ENCODE measurements at regions not wholly inside any gene's neighbourhood (a gene's known extent, or its start where the extent isn't known, plus 50 kb on each side); places are given as distances from the start of the nearest gene placed in this dataset.
A peak's percentile ranks its signal among the peaks of the same experiment; 100 is the strongest.

DNA sequence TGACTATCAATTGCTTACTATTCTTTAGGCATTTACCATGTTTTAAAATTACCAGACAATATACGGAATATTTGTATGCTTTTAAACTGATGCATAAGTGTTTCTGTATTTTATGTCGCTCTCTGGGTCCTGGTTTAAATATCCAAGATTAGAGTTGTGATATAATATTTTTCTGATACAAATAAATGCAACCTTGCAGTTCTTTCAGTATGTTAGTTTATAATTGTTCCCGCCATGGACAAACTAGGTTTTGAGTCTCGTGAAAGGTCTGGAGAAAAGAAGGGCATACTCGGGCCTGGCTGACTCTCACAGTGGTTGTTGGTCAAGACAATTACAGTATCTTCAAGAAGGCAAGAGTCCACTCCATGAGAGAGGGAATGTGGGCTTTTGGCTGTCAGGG lies 72.6 kb upstream of the AJAP1 start:
- POLR2A ChIA-PET = no interaction called here
- H3K27me3 ChIP-seq (ENCODE audit: control insufficient read depth, insufficient read depth, low read length) = peaks cover 7% of the 10 kb centered on the region
- no peaks in the 10 kb centered on the region for H3K36me3 ChIP-seq (ENCODE audit: control insufficient read depth, insufficient read depth, low read length)
- intact Hi-C loops (cut with micrococcal nuclease; ENCODE audit: unreplicated experiment) = no loop called here
- DNase-seq (ENCODE audit: low read depth, low spot score) = no peak
- in situ Hi-C loops (cut with HindIII; ENCODE audit: low pct_unique_long_range_greater_than_20kb, low sequenced_read_pairs) = no loop called here
- H3K9me3 ChIP-seq (ENCODE audit: control insufficient read depth, insufficient read depth, low read depth, low read length) = no peaks in the 10 kb centered on the region
- no peaks in the 10 kb centered on the region for H3K4me1 ChIP-seq (ENCODE audit: control insufficient read depth, insufficient read depth, low read length)
- CTCF ChIA-PET = no interaction called here
- no peak for TF ChIP-seq TCF7L2 (IDR thresholded peaks at IDR 0.05; ENCODE audit: low read depth, low read length)
- BruUV-seq (replicated peaks) = no TSS peak
- no peak overlapping the region for H3K27ac ChIP-seq (ENCODE audit: low read length)
- no peak for ATAC-seq
- no peak overlapping the region for H3K4me3 ChIP-seq (ENCODE audit: low read depth in 2 of 2, low read length in 2 of 2)

DNA sequence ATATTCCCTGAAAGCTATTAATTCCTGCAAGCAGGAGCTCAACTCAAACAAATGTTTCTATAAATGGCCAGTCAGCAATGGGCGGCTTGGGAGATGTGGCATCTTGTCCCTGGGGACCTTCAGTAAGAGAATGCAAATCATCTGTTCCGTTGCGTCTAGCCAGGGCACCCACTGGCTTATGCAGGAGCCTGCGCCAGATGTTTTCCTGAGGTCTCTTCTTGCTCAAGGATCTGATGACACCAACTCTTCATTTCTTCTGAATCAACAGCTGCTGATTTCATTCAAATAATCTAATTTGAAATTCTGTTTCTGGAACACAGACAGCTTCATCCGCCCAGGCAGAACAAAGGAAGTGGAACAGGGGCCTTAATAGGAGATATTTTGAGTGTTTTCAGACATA lies 70.0 kb upstream of the AJAP1 start:
- ATAC-seq (no peak), DNase-seq (ENCODE audit: low read depth, low spot score) (no peak)
- ChIA-PET CTCF (no interaction called here), POLR2A (no interaction called here)
- Histone ChIP-seq H3K27ac (ENCODE audit: low read length) (no peak overlapping the region), H3K36me3 (ENCODE audit: control insufficient read depth, insufficient read depth, low read length) (no peaks in the 10 kb centered on the region), H3K4me3 (ENCODE audit: low read depth in 2 of 2, low read length in 2 of 2) (no peak overlapping the region), H3K27me3 (ENCODE audit: control insufficient read depth, insufficient read depth, low read length) (peaks cover 13% of the 10 kb centered on the region), H3K9me3 (ENCODE audit: control insufficient read depth, insufficient read depth, low read depth, low read length) (no peaks in the 10 kb centered on the region), H3K4me1 (ENCODE audit: control insufficient read depth, insufficient read depth, low read length) (no peaks in the 10 kb centered on the region)
- intact Hi-C loops (cut with micrococcal nuclease; ENCODE audit: unreplicated experiment) = no loop called here
- TF ChIP-seq, protein P1, sequence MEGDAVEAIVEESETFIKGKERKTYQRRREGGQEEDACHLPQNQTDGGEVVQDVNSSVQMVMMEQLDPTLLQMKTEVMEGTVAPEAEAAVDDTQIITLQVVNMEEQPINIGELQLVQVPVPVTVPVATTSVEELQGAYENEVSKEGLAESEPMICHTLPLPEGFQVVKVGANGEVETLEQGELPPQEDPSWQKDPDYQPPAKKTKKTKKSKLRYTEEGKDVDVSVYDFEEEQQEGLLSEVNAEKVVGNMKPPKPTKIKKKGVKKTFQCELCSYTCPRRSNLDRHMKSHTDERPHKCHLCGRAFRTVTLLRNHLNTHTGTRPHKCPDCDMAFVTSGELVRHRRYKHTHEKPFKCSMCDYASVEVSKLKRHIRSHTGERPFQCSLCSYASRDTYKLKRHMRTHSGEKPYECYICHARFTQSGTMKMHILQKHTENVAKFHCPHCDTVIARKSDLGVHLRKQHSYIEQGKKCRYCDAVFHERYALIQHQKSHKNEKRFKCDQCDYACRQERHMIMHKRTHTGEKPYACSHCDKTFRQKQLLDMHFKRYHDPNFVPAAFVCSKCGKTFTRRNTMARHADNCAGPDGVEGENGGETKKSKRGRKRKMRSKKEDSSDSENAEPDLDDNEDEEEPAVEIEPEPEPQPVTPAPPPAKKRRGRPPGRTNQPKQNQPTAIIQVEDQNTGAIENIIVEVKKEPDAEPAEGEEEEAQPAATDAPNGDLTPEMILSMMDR (IDR thresholded peaks at IDR 0.05) = no peak
- TF ChIP-seq, protein P2, sequence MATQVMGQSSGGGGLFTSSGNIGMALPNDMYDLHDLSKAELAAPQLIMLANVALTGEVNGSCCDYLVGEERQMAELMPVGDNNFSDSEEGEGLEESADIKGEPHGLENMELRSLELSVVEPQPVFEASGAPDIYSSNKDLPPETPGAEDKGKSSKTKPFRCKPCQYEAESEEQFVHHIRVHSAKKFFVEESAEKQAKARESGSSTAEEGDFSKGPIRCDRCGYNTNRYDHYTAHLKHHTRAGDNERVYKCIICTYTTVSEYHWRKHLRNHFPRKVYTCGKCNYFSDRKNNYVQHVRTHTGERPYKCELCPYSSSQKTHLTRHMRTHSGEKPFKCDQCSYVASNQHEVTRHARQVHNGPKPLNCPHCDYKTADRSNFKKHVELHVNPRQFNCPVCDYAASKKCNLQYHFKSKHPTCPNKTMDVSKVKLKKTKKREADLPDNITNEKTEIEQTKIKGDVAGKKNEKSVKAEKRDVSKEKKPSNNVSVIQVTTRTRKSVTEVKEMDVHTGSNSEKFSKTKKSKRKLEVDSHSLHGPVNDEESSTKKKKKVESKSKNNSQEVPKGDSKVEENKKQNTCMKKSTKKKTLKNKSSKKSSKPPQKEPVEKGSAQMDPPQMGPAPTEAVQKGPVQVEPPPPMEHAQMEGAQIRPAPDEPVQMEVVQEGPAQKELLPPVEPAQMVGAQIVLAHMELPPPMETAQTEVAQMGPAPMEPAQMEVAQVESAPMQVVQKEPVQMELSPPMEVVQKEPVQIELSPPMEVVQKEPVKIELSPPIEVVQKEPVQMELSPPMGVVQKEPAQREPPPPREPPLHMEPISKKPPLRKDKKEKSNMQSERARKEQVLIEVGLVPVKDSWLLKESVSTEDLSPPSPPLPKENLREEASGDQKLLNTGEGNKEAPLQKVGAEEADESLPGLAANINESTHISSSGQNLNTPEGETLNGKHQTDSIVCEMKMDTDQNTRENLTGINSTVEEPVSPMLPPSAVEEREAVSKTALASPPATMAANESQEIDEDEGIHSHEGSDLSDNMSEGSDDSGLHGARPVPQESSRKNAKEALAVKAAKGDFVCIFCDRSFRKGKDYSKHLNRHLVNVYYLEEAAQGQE (IDR thresholded peaks at IDR 0.05; ENCODE audit: insufficient read depth in 1 of 2, low read depth in 2 of 2, low read length in 1 of 2) = no peak
- TF ChIP-seq SIN3A (IDR thresholded peaks at IDR 0.05; ENCODE audit: borderline replicate concordance, insufficient read depth, low read depth, low read length) (no peak), TCF7L2 (IDR thresholded peaks at IDR 0.05; ENCODE audit: low read depth, low read length) (no peak), POLR2AphosphoS5 (IDR thresholded peaks at IDR 0.05; ENCODE audit: low read depth, low read length) (no peak)
- in situ Hi-C loops (cut with HindIII; ENCODE audit: low pct_unique_long_range_greater_than_20kb, low sequenced_read_pairs) = no loop called here
- BruUV-seq (replicated peaks) = no TSS peak

DNA sequence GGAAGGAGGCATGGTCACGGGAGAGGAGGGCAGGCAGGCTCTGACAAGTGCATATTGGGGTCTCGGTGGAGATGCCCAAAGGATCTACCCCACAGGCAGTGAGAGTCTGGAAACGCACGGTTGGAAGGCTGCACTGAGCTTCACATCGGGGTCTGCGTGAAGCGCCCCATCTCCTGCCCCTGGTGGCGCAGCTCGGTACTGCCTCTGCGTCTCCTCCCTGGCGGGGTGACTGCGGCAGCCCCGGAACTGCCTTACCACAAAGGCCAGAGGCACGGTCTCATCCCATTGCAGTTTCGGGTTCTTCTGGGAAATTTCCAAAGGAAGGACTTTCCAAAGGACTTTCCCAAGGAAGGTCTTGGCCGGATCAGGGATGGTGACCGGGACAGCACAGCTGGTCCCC lies 69.2 kb upstream of the AJAP1 start:
- intact Hi-C loops (cut with micrococcal nuclease; ENCODE audit: unreplicated experiment) = no loop called here
- no TSS peak for BruUV-seq (replicated peaks)
- in situ Hi-C loops (cut with HindIII; ENCODE audit: low pct_unique_long_range_greater_than_20kb, low sequenced_read_pairs) = no loop called here
- H3K9me3 ChIP-seq (ENCODE audit: control insufficient read depth, insufficient read depth, low read depth, low read length) = no peaks in the 10 kb centered on the region
- H3K4me3 ChIP-seq (ENCODE audit: low read depth in 2 of 2, low read length in 2 of 2) = no peak overlapping the region
- no peaks in the 10 kb centered on the region for H3K4me1 ChIP-seq (ENCODE audit: control insufficient read depth, insufficient read depth, low read length)
- H3K36me3 ChIP-seq (ENCODE audit: control insufficient read depth, insufficient read depth, low read length) = no peaks in the 10 kb centered on the region
- peaks cover 13% of the 10 kb centered on the region for H3K27me3 ChIP-seq (ENCODE audit: control insufficient read depth, insufficient read depth, low read length)
- TF ChIP-seq SIN3A (IDR thresholded peaks at IDR 0.05; ENCODE audit: borderline replicate concordance, insufficient read depth, low read depth, low read length) = no peak
- TF ChIP-seq, protein P1 (IDR thresholded peaks at IDR 0.05) = peak; percentile 70
- CTCF ChIA-PET = no interaction called here
- DNase-seq (ENCODE audit: low read depth, low spot score) = no peak
- POLR2A ChIA-PET = no interaction called here
- H3K27ac ChIP-seq (ENCODE audit: low read length) = no peak overlapping the region
- no peak for ATAC-seq

All from Panc1 (cell line).